ENCODE measurements at regions not wholly inside any gene's neighbourhood (a gene's known extent, or its start where the extent isn't known, plus 50 kb on each side); places are given as distances from the start of the nearest gene placed in this dataset.

DNA sequence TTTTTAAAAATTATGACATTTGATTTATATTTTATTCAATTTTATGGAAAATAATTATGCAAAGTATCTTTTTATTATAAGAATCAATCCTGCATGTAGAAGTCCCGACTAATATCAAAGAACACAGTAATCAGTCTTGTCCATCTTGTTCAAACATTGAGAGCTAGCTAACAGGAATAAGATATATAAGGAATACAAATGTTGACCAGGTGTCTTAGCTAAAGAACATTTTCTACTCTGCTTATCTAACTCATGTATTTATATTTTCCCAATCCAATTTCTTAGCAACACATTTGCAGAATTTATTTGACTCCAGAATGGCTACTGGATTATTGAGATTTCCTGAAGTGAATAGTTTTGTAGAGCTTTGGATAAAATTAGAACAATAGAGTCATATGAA is 61.5 kb upstream of the NR3C2 start:
- no peak overlapping the region for H2AFZ ChIP-seq (ENCODE audit: control insufficient read depth, low read depth, low read length)
- ChIA-PET RAD21 (ENCODE audit: unreplicated experiment) (no interaction called here), CTCF (interaction anchor here (0.7 kb wide), 1 partner anchor 1187 kb away, joined by 3 read pairs; no protein-coding TSS in a partner anchor), POLR2A (no interaction called here), SMC1A (ENCODE audit: uncharacterized antibody, unreplicated experiment) (no interaction called here)
- no peak for ATAC-seq
- intact Hi-C loops (cut with micrococcal nuclease; ENCODE audit: unreplicated experiment) (no loop called here), in situ Hi-C loops (cut with MboI) (no loop called here)
- H3K9ac ChIP-seq (ENCODE audit: control insufficient read depth, insufficient read depth, low read length) = no peak overlapping the region
- 0% methylated on average over 1 of the region's 1 CpG for WGBS (ENCODE audit: insufficient coverage, insufficient replicate concordance, low lambda C conversion rate, missing lambda C conversion rate)
- H3K4me3 ChIP-seq = no peak overlapping the region
- no peak overlapping the region for H3K4me2 ChIP-seq (ENCODE audit: control insufficient read depth, insufficient read depth)
- H3K36me3 ChIP-seq (ENCODE audit: control insufficient read depth in 2 of 2, insufficient read depth in 2 of 2, low read length in 1 of 2) = no peaks in the 10 kb centered on the region
- no peaks in the 10 kb centered on the region for H3K79me2 ChIP-seq (ENCODE audit: control insufficient read depth, insufficient read depth, low read length)
- FAIRE-seq = no peak
- no peaks in the 10 kb centered on the region for H3K4me1 ChIP-seq (ENCODE audit: control insufficient read depth, insufficient read depth, low read length)
- no peak overlapping the region for H3K27ac ChIP-seq (ENCODE audit: control insufficient read depth, insufficient read depth)
- TF ChIP-seq MYB (IDR thresholded peaks at IDR 0.05; ENCODE audit: borderline replicate concordance, low read depth, low read length) (no peak), NKRF (conservative IDR thresholded peaks at IDR 0.05) (no peak), CREB1 (IDR thresholded peaks at IDR 0.05; ENCODE audit: low read depth) (no peak), MAX (IDR thresholded peaks at IDR 0.05; ENCODE audit: low read depth, low read length) (no peak), ATF2 (IDR thresholded peaks at IDR 0.05; ENCODE audit: low read length) (no peak), TCF12 (IDR thresholded peaks at IDR 0.05; ENCODE audit: low read depth, low read length) (no peak), BCL11A (IDR thresholded peaks at IDR 0.05; ENCODE audit: low read depth, low read length) (no peak), SPI1 (IDR thresholded peaks at IDR 0.05; ENCODE audit: borderline replicate concordance, insufficient read depth, low read depth, low read length) (no peak), ETV6 (conservative IDR thresholded peaks at IDR 0.05 in 1 of 2, IDR thresholded peaks at IDR 0.05 in 1 of 2; ENCODE audit: borderline replicate concordance in 1 of 2, low read depth in 1 of 2) (no peak)
- no peak for DNase-seq (ENCODE audit: low read depth, low spot score)
- H3K9me3 ChIP-seq (replicated peaks; ENCODE audit: control insufficient read depth, insufficient read depth, low read length) = no peaks in the 10 kb centered on the region
- H3K27me3 ChIP-seq (replicated peaks in 1 of 2; ENCODE audit: control insufficient read depth in 2 of 2, insufficient read depth in 2 of 2, low read length in 1 of 2) = no peaks in the 10 kb centered on the region
- H4K20me1 ChIP-seq (ENCODE audit: control insufficient read depth, insufficient read depth) = no peaks in the 10 kb centered on the region
- no TSS peak for BruUV-seq (replicated peaks)

Data from GM12878 (cell line).